ENCODE measurements at regions not wholly inside any gene's neighbourhood (a gene's known extent, or its start where the extent isn't known, plus 50 kb on each side); places are given as distances from the start of the nearest gene placed in this dataset.
"Not testable (repeated sequence)": the region's sequence is repeated elsewhere in the genome, so short reads cannot be mapped to it uniquely, and the experiment has no call there.

GRCh38 chr9:27818348-27818747, 245.1 kb upstream of the C9orf72 start:
- DNase-seq = no peak

GRCh38 chr9:27828908-27829307, 255.6 kb upstream of the C9orf72 start:
- DNase-seq = no peak

- no peak for DNase-seq
Observed at GRCh38 chr9:27829621-27830020, 256.3 kb upstream of the C9orf72 start.

GRCh38 chr9:27832108-27832507, 258.8 kb upstream of the C9orf72 start:
- DNase-seq = not testable (repeated sequence)

- DNase-seq = no peak
Observed at GRCh38 chr9:27835286-27835685, 262.0 kb upstream of the C9orf72 start.

GRCh38 chr9:27835746-27836145, 262.5 kb upstream of the C9orf72 start:
- no peak for DNase-seq

- no peak for DNase-seq
Observed at GRCh38 chr9:27836661-27837401, 263.6 kb upstream of the C9orf72 start.

- no peak for DNase-seq
Observed at GRCh38 chr9:27838876-27839275, 265.6 kb upstream of the C9orf72 start.

GRCh38 chr9:27839767-27840166, 266.5 kb upstream of the C9orf72 start:
- DNase-seq = not testable (repeated sequence)

GRCh38 chr9:27844797-27845196, 271.5 kb upstream of the C9orf72 start:
- no peak for DNase-seq

GRCh38 chr9:27847380-27847779, 274.1 kb upstream of the C9orf72 start:
- DNase-seq = no peak

GRCh38 chr9:27847818-27848217, 274.5 kb upstream of the C9orf72 start:
- no peak for DNase-seq

- DNase-seq = no peak
Observed at GRCh38 chr9:27848315-27848714, 275.0 kb upstream of the C9orf72 start.

GRCh38 chr9:27851858-27852257, 278.6 kb upstream of the C9orf72 start:
- DNase-seq = no peak

- no peak for DNase-seq
Observed at GRCh38 chr9:27853529-27853928, 280.2 kb upstream of the C9orf72 start.

- no peak for DNase-seq
Observed at GRCh38 chr9:27856054-27856453, 282.8 kb upstream of the C9orf72 start.

GRCh38 chr9:27856748-27857147, 283.5 kb upstream of the C9orf72 start:
- DNase-seq = no peak

- DNase-seq = no peak
Observed at GRCh38 chr9:27861887-27862286, 288.6 kb upstream of the C9orf72 start.

GRCh38 chr9:27864644-27865438, 291.6 kb upstream of the C9orf72 start:
- DNase-seq = no peak

- DNase-seq = no peak
Observed at GRCh38 chr9:27866741-27867140, 293.5 kb upstream of the C9orf72 start.

GRCh38 chr9:27870404-27870803, 297.1 kb upstream of the C9orf72 start:
- no peak for DNase-seq

GRCh38 chr9:27880156-27880555, 306.9 kb upstream of the C9orf72 start:
- no peak for DNase-seq

GRCh38 chr9:27880635-27881034, 307.4 kb upstream of the C9orf72 start:
- DNase-seq = no peak

- no peak for DNase-seq
Observed at GRCh38 chr9:27888661-27889295, 315.5 kb upstream of the C9orf72 start.
